GM12878 (cell line): ENCODE measurements at regions not wholly inside any gene's neighbourhood (a gene's known extent, or its start where the extent isn't known, plus 50 kb on each side); places are given as distances from the start of the nearest gene placed in this dataset.

Experiments used
- ATAC-seq: fragments of 200-7000 bp; cut with Tn5 transposase; 3 replicates; pipeline ENCODE4 v1.9.1; 2020; ENCODE audit warnings: mild to moderate bottlenecking, moderate library complexity
- BruUV-seq: library from RNA; stranded (reverse); fragments of 400-500 nt; replicated peaks from 2 replicates; lab custom pipeline; 2021; lab: Mats Ljungman, UMichigan
- CTCF ChIA-PET: fragments of 300-600 bp; sonication (Branson Sonifier 250); formaldehyde crosslinking; extraction: SDS; loops from one replicate; lab custom pipeline; 2021; ENCODE audit warnings: inconsistent platforms; lab: Yijun Ruan, JAX
- POLR2A ChIA-PET: fragments of 350-600 bp; formaldehyde crosslinking; extraction: SDS; loops from one replicate; lab custom pipeline; 2021; ENCODE audit warnings: inconsistent platforms; lab: Charles Lee
- RAD21 ChIA-PET: fragments of 300-600 bp; sonication (Branson Sonifier 250); formaldehyde crosslinking; loops from one replicate; lab custom pipeline; 2023; ENCODE audit warnings: antibody characterized with exemption; ENCODE audit not compliant: unreplicated experiment; lab: Charles Lee
- SMC1A ChIA-PET: fragments of 300-600 bp; sonication (Branson Sonifier 250); formaldehyde crosslinking; loops from one replicate; lab custom pipeline; 2023; ENCODE audit not compliant: unreplicated experiment, uncharacterized antibody; lab: Charles Lee
- DNase-seq: peaks from one replicate; pipeline ENCODE4 v3.0.0-alpha.2; 2011; ENCODE audit warnings: low read depth, low spot score
- FAIRE-seq: peaks from 3 replicates; lab custom pipeline; 2011; peaks lifted over from hg19 to GRCh38; lab: Jason Lieb, UNC
- H2AFZ ChIP-seq: 2 replicates; pipeline ENCODE4 v1.6.0; 2011; ENCODE audit warnings: low read depth, low read length, control low read depth; ENCODE audit not compliant: control insufficient read depth
- H3K27ac ChIP-seq: 2 replicates; pipeline ENCODE4 v1.5.1; 2011; ENCODE audit warnings: control low read depth; ENCODE audit not compliant: control insufficient read depth, insufficient read depth
- H3K27me3 ChIP-seq, 2 experiments: replicated peaks in 1 of 2; 2 replicates each; pipeline versions ENCODE4 v1.6.0 to v1.6.1; 2011; ENCODE audit warnings: low read length in 1 of 2; ENCODE audit not compliant: control insufficient read depth in 2 of 2, insufficient read depth in 2 of 2
- H3K36me3 ChIP-seq, 2 experiments: 2 replicates each; pipeline ENCODE4 v1.5.1; 2011; ENCODE audit warnings: low read length in 1 of 2; ENCODE audit not compliant: control insufficient read depth in 2 of 2, insufficient read depth in 2 of 2
- H3K4me1 ChIP-seq: 2 replicates; pipeline ENCODE4 v1.6.1; 2011; ENCODE audit warnings: mild to moderate bottlenecking, low read length, moderate library complexity, mixed read lengths; ENCODE audit not compliant: control insufficient read depth, insufficient read depth
- H3K4me2 ChIP-seq: 2 replicates; pipeline ENCODE4 v1.6.0; 2011; ENCODE audit warnings: control low read depth; ENCODE audit not compliant: control insufficient read depth, insufficient read depth
- H3K4me3 ChIP-seq: fragments of 200-600 bp; sonication (generic); 2 replicates; pipeline ENCODE4 v1.5.1; 2016
- H3K79me2 ChIP-seq: 2 replicates; pipeline ENCODE4 v1.6.0; 2011; ENCODE audit warnings: low read length; ENCODE audit not compliant: control insufficient read depth, insufficient read depth
- H3K9ac ChIP-seq: 2 replicates; pipeline ENCODE4 v1.8.0; 2011; ENCODE audit warnings: low read length, control low read depth, mixed read lengths; ENCODE audit not compliant: control insufficient read depth, insufficient read depth
- H3K9me3 ChIP-seq: replicated peaks from 3 replicates; pipeline ENCODE4 v1.5.1; 2011; ENCODE audit warnings: mild to moderate bottlenecking, low read length; ENCODE audit not compliant: control insufficient read depth, insufficient read depth
- H4K20me1 ChIP-seq: 2 replicates; pipeline ENCODE4 v1.6.0; 2011; ENCODE audit not compliant: control insufficient read depth, insufficient read depth
- ETV6 ChIP-seq, 2 experiments: fragments of 450-650 bp in 1 of 2; IDR thresholded peaks in 1 of 2; conservative IDR thresholded peaks in 1 of 2; 2 replicates each; pipeline ENCODE4 v1.6.1; 2014; ENCODE audit warnings: antibody characterized with exemption in 1 of 2, borderline replicate concordance in 1 of 2, low read depth in 1 of 2, mild to moderate bottlenecking in 1 of 2, moderate library complexity in 1 of 2
- EZH2 ChIP-seq: IDR thresholded peaks from 2 replicates; pipeline ENCODE4 v1.6.1; 2012; ENCODE audit warnings: low read depth, mild to moderate bottlenecking, control low read depth, inconsistent platforms, low read length, borderline replicate concordance; ENCODE audit not compliant: control insufficient read depth
- SMC3 ChIP-seq: IDR thresholded peaks from 2 replicates; pipeline ENCODE4 v1.6.1; 2011; ENCODE audit warnings: low read length, improper control_type of control experiment, borderline replicate concordance
- TARDBP ChIP-seq: IDR thresholded peaks from 2 replicates; pipeline ENCODE4 v1.6.1; 2016; ENCODE audit warnings: borderline replicate concordance
- WGBS: methylation state at CpG from one replicate; pipeline ENCODE4 v1.1.6; 2016; ENCODE audit warnings: low lambda C conversion rate; ENCODE audit not compliant: insufficient replicate concordance, insufficient coverage; ENCODE audit errors: missing lambda C conversion rate; 5-methylcytosine and 5-hydroxymethylcytosine counted together
- in situ Hi-C: fragments of 300-500 bp; cut with MboI; formaldehyde crosslinking; loops from 9 replicates; pipeline ENCODE4 v1.14.3; 2018; ENCODE audit warnings: mixed read lengths
- intact Hi-C: fragments of 100-400 bp; cut with micrococcal nuclease; formaldehyde crosslinking; loops from one replicate; pipeline ENCODE4 v1.14.2; 2022; ENCODE audit not compliant: unreplicated experiment
- TF ChIP-seq, protein P1 (sequence below): fragments of 150-350 bp; IDR thresholded peaks from 2 replicates; pipeline ENCODE4 v1.6.1; 2014; ENCODE audit warnings: mild to moderate bottlenecking, low read depth, low read length
- TF ChIP-seq, protein P2 (sequence below): fragments of 450-650 bp; IDR thresholded peaks from 2 replicates; pipeline ENCODE4 v1.6.1; 2017; ENCODE audit warnings: mild to moderate bottlenecking, low read depth, inconsistent platforms; ENCODE audit not compliant: poor library complexity, severe bottlenecking
- TF ChIP-seq, protein P3 (sequence below): IDR thresholded peaks from 2 replicates; pipeline ENCODE4 v1.6.1; 2012; ENCODE audit warnings: low read depth, low read length, improper control_type of control experiment
- TF ChIP-seq, protein P4 (sequence below): IDR thresholded peaks from 2 replicates; pipeline ENCODE4 v1.6.1; 2011; ENCODE audit warnings: low read depth, mild to moderate bottlenecking, low read length, moderate library complexity, borderline replicate concordance; ENCODE audit errors: extremely low read depth
- TF ChIP-seq, protein P5 (sequence below): IDR thresholded peaks from 2 replicates; pipeline ENCODE4 v1.6.1; 2011; ENCODE audit warnings: borderline replicate concordance, low read depth, mild to moderate bottlenecking, moderate library complexity, mixed read lengths, low read length; ENCODE audit not compliant: insufficient read depth; ENCODE audit errors: extremely low read length

DNA sequence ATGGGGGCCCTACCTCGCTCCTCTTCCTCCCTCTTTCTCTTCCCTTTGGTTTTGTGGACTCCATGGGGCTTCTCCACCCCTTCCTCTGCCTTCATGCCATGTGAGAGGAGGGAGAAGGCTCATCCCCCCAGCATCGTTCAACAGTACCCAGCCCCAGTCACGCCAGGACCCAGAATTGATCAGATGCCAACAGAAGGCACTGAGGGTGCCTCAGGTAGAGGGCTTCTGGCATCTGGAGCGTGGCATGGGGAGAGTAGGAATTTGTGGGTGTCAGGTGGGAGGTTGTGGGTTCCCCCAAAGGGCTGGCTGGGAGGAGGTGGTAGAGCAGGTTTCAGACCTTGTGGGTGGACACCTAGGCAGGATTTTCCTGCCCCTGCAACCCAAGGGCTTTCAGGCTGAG, 122.0 kb downstream of the TWIST2 start (continued):
- TF ChIP-seq, protein P1, sequence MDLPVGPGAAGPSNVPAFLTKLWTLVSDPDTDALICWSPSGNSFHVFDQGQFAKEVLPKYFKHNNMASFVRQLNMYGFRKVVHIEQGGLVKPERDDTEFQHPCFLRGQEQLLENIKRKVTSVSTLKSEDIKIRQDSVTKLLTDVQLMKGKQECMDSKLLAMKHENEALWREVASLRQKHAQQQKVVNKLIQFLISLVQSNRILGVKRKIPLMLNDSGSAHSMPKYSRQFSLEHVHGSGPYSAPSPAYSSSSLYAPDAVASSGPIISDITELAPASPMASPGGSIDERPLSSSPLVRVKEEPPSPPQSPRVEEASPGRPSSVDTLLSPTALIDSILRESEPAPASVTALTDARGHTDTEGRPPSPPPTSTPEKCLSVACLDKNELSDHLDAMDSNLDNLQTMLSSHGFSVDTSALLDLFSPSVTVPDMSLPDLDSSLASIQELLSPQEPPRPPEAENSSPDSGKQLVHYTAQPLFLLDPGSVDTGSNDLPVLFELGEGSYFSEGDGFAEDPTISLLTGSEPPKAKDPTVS = no peak
- TF ChIP-seq TARDBP = no peak
- TF ChIP-seq, protein P2, sequence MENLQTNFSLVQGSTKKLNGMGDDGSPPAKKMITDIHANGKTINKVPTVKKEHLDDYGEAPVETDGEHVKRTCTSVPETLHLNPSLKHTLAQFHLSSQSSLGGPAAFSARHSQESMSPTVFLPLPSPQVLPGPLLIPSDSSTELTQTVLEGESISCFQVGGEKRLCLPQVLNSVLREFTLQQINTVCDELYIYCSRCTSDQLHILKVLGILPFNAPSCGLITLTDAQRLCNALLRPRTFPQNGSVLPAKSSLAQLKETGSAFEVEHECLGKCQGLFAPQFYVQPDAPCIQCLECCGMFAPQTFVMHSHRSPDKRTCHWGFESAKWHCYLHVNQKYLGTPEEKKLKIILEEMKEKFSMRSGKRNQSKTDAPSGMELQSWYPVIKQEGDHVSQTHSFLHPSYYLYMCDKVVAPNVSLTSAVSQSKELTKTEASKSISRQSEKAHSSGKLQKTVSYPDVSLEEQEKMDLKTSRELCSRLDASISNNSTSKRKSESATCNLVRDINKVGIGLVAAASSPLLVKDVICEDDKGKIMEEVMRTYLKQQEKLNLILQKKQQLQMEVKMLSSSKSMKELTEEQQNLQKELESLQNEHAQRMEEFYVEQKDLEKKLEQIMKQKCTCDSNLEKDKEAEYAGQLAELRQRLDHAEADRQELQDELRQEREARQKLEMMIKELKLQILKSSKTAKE = no peak

DNA sequence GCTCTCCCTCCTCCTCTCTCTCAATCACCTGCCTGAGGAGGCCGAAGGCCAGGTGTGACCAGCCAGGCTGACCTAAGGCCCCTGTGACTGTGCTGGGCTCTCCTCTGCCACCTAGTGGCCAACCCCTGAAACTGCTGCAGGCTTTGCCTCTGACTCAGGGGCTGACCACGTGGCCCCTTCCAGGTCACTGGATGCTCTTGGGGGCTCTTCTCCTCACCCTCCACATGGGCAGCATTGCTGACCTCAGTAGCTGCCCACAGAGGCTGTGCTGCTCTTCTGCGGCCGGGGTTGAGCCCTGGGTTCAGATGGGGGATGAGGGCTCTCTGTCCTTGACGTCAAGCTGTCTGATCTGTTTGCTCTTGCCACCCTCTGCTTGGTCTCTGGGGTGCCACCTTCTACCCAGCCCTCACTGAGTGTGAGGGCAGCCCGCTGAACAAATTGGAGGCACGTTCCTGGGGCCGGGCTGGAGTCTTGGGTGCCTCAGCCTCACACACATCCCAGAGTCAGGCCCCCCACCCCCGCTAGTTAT, 122.7 kb downstream of the TWIST2 start:
- H3K27ac ChIP-seq = no peak overlapping the region
- H3K9ac ChIP-seq = no peak overlapping the region
- intact Hi-C loops = no loop called here
- in situ Hi-C loops = no loop called here
- no peak overlapping the region for H2AFZ ChIP-seq
- H3K4me1 ChIP-seq = no peaks in the 10 kb centered on the region
- no peaks in the 10 kb centered on the region for H4K20me1 ChIP-seq
- RAD21 ChIA-PET = no interaction called here
- no peaks in the 10 kb centered on the region for H3K27me3 ChIP-seq
- peak; percentile 96 for ATAC-seq
- SMC1A ChIA-PET = no interaction called here
- no peak overlapping the region for H3K4me2 ChIP-seq
- no TSS peak for BruUV-seq
- CTCF ChIA-PET = interaction anchor here (0.6 to 1.3 kb wide), 2 partner anchors 17 to 600 kb away, joined by 3 read pairs; no protein-coding TSS in a partner anchor
- no peak for DNase-seq
- no peak overlapping the region for H3K4me3 ChIP-seq
- H3K36me3 ChIP-seq = no peaks in the 10 kb centered on the region
- 11% methylated on average over 9 of the region's 9 CpGs for WGBS
- no peaks in the 10 kb centered on the region; the same call in 2 of the 3 replicates for H3K9me3 ChIP-seq
- H3K79me2 ChIP-seq = no peaks in the 10 kb centered on the region
- POLR2A ChIA-PET = no interaction called here
- FAIRE-seq = peak; percentile 82
- TF ChIP-seq ETV6 (conservative IDR thresholded peaks at IDR 0.05 in 1 of 2, IDR thresholded peaks at IDR 0.05 in 1 of 2; ENCODE audit: borderline replicate concordance in 1 of 2, low read depth in 1 of 2) (no peak), SMC3 (peak; percentile 47; the same call in 1 of the 2 replicates), EZH2 (no peak)
- TF ChIP-seq, protein P1 = no peak
- TF ChIP-seq, protein P3, sequence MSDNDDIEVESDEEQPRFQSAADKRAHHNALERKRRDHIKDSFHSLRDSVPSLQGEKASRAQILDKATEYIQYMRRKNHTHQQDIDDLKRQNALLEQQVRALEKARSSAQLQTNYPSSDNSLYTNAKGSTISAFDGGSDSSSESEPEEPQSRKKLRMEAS = 0 out of 2 replicates have a peak, but pooled peaks have one; percentile 40
- TF ChIP-seq, protein P4, sequence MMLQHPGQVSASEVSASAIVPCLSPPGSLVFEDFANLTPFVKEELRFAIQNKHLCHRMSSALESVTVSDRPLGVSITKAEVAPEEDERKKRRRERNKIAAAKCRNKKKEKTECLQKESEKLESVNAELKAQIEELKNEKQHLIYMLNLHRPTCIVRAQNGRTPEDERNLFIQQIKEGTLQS = peak; percentile 54; the same call in 1 of the 2 replicates
- TF ChIP-seq, protein P5, sequence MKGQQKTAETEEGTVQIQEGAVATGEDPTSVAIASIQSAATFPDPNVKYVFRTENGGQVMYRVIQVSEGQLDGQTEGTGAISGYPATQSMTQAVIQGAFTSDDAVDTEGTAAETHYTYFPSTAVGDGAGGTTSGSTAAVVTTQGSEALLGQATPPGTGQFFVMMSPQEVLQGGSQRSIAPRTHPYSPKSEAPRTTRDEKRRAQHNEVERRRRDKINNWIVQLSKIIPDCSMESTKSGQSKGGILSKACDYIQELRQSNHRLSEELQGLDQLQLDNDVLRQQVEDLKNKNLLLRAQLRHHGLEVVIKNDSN = peak; percentile 83
